AG09319 (cell line): ENCODE measurements at regions not wholly inside any gene's neighbourhood (a gene's known extent, or its start where the extent isn't known, plus 50 kb on each side); places are given as distances from the start of the nearest gene placed in this dataset.

Source experiments
- DNase-seq: peaks from one replicate; pipeline ENCODE4 v3.0.0-alpha.2; 2010; ENCODE audit warnings: low read depth; ENCODE audit errors: extremely low read depth
- TF ChIP-seq, protein P1 (sequence below): IDR thresholded peaks from 2 replicates; pipeline ENCODE4 v1.5.1; 2011; ENCODE audit warnings: low read depth, mild to moderate bottlenecking, inconsistent platforms, low read length, moderate library complexity

- no peak for DNase-seq
- TF ChIP-seq, protein P1, sequence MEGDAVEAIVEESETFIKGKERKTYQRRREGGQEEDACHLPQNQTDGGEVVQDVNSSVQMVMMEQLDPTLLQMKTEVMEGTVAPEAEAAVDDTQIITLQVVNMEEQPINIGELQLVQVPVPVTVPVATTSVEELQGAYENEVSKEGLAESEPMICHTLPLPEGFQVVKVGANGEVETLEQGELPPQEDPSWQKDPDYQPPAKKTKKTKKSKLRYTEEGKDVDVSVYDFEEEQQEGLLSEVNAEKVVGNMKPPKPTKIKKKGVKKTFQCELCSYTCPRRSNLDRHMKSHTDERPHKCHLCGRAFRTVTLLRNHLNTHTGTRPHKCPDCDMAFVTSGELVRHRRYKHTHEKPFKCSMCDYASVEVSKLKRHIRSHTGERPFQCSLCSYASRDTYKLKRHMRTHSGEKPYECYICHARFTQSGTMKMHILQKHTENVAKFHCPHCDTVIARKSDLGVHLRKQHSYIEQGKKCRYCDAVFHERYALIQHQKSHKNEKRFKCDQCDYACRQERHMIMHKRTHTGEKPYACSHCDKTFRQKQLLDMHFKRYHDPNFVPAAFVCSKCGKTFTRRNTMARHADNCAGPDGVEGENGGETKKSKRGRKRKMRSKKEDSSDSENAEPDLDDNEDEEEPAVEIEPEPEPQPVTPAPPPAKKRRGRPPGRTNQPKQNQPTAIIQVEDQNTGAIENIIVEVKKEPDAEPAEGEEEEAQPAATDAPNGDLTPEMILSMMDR: no peak
Measured at GRCh38 chr9:135330307-135330631, 149.3 kb upstream of the PPP1R26 start.

GRCh38 chr9:135330685-135331590 is 148.6 kb upstream of the PPP1R26 start:
- no peak for DNase-seq
- TF ChIP-seq, protein P1: no peak

- TF ChIP-seq, protein P1: no peak
Measured at GRCh38 chr9:135332516-135332915, 147.1 kb upstream of the PPP1R26 start.

GRCh38 chr9:135332979-135333748 is 146.4 kb upstream of the PPP1R26 start:
- TF ChIP-seq, protein P1: no peak
- no peak for DNase-seq

More at GRCh38 chr9:135332516-135332915, 147.1 kb upstream of the PPP1R26 start:
- DNase-seq: no peak

DNA sequence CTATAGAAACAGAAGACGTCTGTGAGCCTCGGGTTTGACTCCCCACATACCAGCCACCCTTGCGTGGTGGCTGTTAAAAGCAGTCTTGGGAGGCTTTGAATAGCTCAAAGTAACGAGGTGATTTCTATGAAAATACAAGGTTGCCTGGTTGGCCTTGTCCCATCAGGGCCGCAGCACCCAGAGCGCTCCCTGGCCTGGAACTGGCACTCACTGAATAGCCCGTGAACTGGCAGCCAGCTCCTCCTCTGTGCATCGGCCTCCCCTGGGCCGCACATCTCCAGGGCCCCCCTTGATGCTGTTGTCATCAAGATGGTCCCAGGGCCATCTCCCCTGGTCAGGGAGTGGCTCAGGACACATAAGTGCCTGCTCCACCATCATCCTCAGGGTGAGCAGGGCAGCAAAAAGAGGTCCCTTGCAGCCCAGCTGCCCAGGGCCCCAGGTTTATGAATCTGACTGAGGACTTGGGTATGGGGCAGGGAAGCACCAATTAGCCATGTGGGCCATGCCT is 144.6 kb upstream of the PPP1R26 start:
- TF ChIP-seq, protein P1: no peak
- no peak for DNase-seq

DNA sequence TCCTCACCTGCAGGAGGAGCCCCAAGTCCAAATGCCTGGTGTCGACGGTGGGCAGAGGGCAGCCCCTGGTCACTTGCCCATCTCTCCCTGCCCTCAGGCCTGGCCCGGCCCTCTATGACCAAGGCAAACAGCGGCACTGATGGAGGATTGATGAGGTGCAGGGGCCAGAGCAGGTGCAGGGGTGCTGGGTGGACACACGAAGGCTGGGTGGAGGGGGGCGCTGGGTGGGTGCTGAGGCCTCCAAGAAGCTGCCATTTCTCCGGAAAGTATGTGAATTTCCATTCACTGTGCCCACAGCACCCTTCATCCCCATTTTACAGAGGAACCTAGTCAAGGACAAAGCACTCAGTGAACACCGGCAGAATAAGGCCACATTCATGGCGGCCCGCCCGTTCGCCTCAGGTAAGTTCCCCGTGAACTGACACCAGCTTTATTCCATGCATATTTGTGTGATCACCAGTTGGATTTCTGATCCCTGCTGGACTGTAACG is 143.8 kb upstream of the PPP1R26 start:
- DNase-seq: no peak
- TF ChIP-seq, protein P1: no peak
